Vagina (tissue), 2 donors: ENCODE measurements at regions not wholly inside any gene's neighbourhood (a gene's known extent, or its start where the extent isn't known, plus 50 kb on each side); places are given as distances from the start of the nearest gene placed in this dataset.

Experiments used
- DNase-seq, 2 donors: peaks; one replicate each; pipeline ENCODE4 v3.0.0-alpha.2; 2017; ENCODE audit errors: extremely low spot score in 2 of 2
- H3K27ac ChIP-seq: fragments of 200-600 bp; sonication (generic); one replicate; pipeline ENCODE4 v1.5.1; 2019
- H3K27me3 ChIP-seq: fragments of 200-600 bp; sonication (generic); one replicate; pipeline ENCODE4 v1.5.1; 2019
- H3K36me3 ChIP-seq, 2 donors: fragments of 200-600 bp; sonication (generic); one replicate each; pipeline ENCODE4 v1.5.1; 2017 to 2019
- H3K4me1 ChIP-seq: fragments of 200-600 bp; sonication (generic); one replicate; pipeline ENCODE4 v1.5.1; 2019
- H3K4me3 ChIP-seq, 2 donors: fragments of 200-600 bp; sonication (generic); 1 replicate in 1 of 2; 2 replicates in 1 of 2; pipeline ENCODE4 v1.5.1; 2016 to 2019
- H3K9me3 ChIP-seq: fragments of 200-600 bp; sonication (generic); one replicate; pipeline ENCODE4 v1.5.1; 2019
- CTCF ChIP-seq, 3 experiments: fragments of 450-650 bp in 2 of 3; fragments of 200-600 bp in 1 of 3; sonication (generic) in 1 of 3; IDR thresholded peaks; one replicate each; pipeline ENCODE4 v1.5.1; 2017 to 2019; ENCODE audit warnings: antibody characterized with exemption in 3 of 3, mild to moderate bottlenecking in 2 of 3, moderate library complexity in 2 of 3
- POLR2A ChIP-seq, 2 donors: fragments of 450-650 bp; IDR thresholded peaks; one replicate each; pipeline ENCODE4 v1.6.1; 2017; ENCODE audit warnings: antibody characterized with exemption in 2 of 2, mild to moderate bottlenecking in 2 of 2, moderate library complexity in 2 of 2
- POLR2AphosphoS5 ChIP-seq, 2 donors: sonication (generic); formaldehyde crosslinking; IDR thresholded peaks; one replicate each; pipeline ENCODE4 v1.9.0; 2017; ENCODE audit warnings: antibody characterized with exemption in 2 of 2, mild to moderate bottlenecking in 2 of 2, low read depth in 1 of 2; ENCODE audit not compliant: insufficient read depth in 1 of 2
- intact Hi-C: fragments of 100-400 bp; cut with DNase I; formaldehyde crosslinking; loops from one replicate; pipeline ENCODE4 v1.15.1; 2023

GRCh38 chr2:2516386-2516785 lies 185.3 kb upstream of the MYT1L start:
- H3K27ac ChIP-seq, result no peak overlapping the region
- no peak overlapping the region for H3K4me3 ChIP-seq
- no peaks in the 10 kb centered on the region for H3K9me3 ChIP-seq
- no peaks in the 10 kb centered on the region for H3K27me3 ChIP-seq
- H3K4me1 ChIP-seq, result no peaks in the 10 kb centered on the region
- DNase-seq, result no peak
- no peak for TF ChIP-seq CTCF (IDR thresholded peaks at IDR 0.05)
- no peak for TF ChIP-seq POLR2A (IDR thresholded peaks at IDR 0.05)
- TF ChIP-seq POLR2AphosphoS5 (IDR thresholded peaks at IDR 0.05; ENCODE audit: insufficient read depth in 1 of 2, low read depth in 1 of 2), result no peak
- H3K36me3 ChIP-seq, result no peaks in the 10 kb centered on the region
- intact Hi-C loops, result no loop called here

GRCh38 chr2:2512931-2513330 lies 181.9 kb upstream of the MYT1L start:
- Histone ChIP-seq H3K36me3 (no peaks in the 10 kb centered on the region), H3K4me1 (no peaks in the 10 kb centered on the region), H3K27me3 (no peaks in the 10 kb centered on the region), H3K27ac (no peak overlapping the region), H3K9me3 (no peaks in the 10 kb centered on the region), H3K4me3 (no peak overlapping the region)
- intact Hi-C loops, result no loop called here
- DNase-seq, result no peak
- TF ChIP-seq POLR2AphosphoS5 (IDR thresholded peaks at IDR 0.05; ENCODE audit: insufficient read depth in 1 of 2, low read depth in 1 of 2), result no peak
- no peak for TF ChIP-seq CTCF (IDR thresholded peaks at IDR 0.05)
- TF ChIP-seq POLR2A (IDR thresholded peaks at IDR 0.05), result no peak

- intact Hi-C loops, result no loop called here
- Histone ChIP-seq H3K36me3 (no peaks in the 10 kb centered on the region), H3K4me1 (no peaks in the 10 kb centered on the region), H3K27ac (no peak overlapping the region), H3K27me3 (no peaks in the 10 kb centered on the region), H3K4me3 (no peak overlapping the region), H3K9me3 (no peaks in the 10 kb centered on the region)
- TF ChIP-seq POLR2AphosphoS5 (IDR thresholded peaks at IDR 0.05; ENCODE audit: insufficient read depth in 1 of 2, low read depth in 1 of 2) (no peak), POLR2A (IDR thresholded peaks at IDR 0.05) (no peak), CTCF (IDR thresholded peaks at IDR 0.05) (no peak)
- no peak for DNase-seq
Measured at GRCh38 chr2:2507417-2507997, 176.4 kb upstream of the MYT1L start.

GRCh38 chr2:2506536-2506935 lies 175.5 kb upstream of the MYT1L start:
- no peak overlapping the region for H3K27ac ChIP-seq
- H3K9me3 ChIP-seq, result no peaks in the 10 kb centered on the region
- no peaks in the 10 kb centered on the region for H3K36me3 ChIP-seq
- TF ChIP-seq POLR2AphosphoS5 (IDR thresholded peaks at IDR 0.05; ENCODE audit: insufficient read depth in 1 of 2, low read depth in 1 of 2) (no peak), POLR2A (IDR thresholded peaks at IDR 0.05) (no peak), CTCF (IDR thresholded peaks at IDR 0.05) (no peak)
- H3K27me3 ChIP-seq, result no peaks in the 10 kb centered on the region
- H3K4me1 ChIP-seq, result no peaks in the 10 kb centered on the region
- intact Hi-C loops, result no loop called here
- peak in 1 of 2 donors; percentile 37 for DNase-seq
- no peak overlapping the region for H3K4me3 ChIP-seq

- TF ChIP-seq POLR2A (IDR thresholded peaks at IDR 0.05) (no peak), POLR2AphosphoS5 (IDR thresholded peaks at IDR 0.05; ENCODE audit: insufficient read depth in 1 of 2, low read depth in 1 of 2) (no peak), CTCF (IDR thresholded peaks at IDR 0.05) (no peak)
- no peaks in the 10 kb centered on the region for H3K27me3 ChIP-seq
- no peaks in the 10 kb centered on the region for H3K36me3 ChIP-seq
- no peak overlapping the region for H3K27ac ChIP-seq
- intact Hi-C loops, result loop anchor here (1.0 kb wide), 1 partner anchor 19 kb away; no protein-coding TSS in a partner anchor
- H3K4me1 ChIP-seq, result no peaks in the 10 kb centered on the region
- no peaks in the 10 kb centered on the region for H3K9me3 ChIP-seq
- no peak overlapping the region for H3K4me3 ChIP-seq
- no peak for DNase-seq
Measured at GRCh38 chr2:2505604-2506003, 174.5 kb upstream of the MYT1L start.
